ENCODE measurements at regions not wholly inside any gene's neighbourhood (a gene's known extent, or its start where the extent isn't known, plus 50 kb on each side); places are given as distances from the start of the nearest gene placed in this dataset.

DNA sequence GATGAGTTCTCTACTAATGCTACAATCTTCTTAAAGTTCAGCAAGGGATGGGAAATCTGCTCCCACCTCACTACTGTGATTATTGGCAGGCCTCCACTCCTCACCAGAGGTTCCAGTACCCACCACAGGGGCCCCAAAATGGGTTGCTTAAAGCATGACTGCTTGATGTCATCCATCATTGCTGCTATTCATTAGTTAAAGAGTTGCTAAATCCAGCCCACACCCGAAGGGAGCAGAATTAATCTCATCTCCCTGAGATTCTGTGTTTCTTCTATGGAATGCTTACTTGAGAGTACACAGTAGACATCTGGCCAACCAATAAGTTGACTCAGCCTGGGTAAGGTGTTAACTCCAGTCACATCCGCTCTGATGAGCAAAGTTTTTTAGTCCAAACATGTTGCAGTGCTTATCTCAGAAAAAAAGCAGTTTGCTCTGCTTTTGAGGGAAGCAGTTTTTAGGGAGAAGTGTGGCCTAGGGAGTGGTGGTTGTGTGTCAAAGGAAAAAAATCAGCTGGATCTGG lies 690.2 kb upstream of the POU3F3 start:
- no peak for DNase-seq (ENCODE audit: low spot score)

DNA sequence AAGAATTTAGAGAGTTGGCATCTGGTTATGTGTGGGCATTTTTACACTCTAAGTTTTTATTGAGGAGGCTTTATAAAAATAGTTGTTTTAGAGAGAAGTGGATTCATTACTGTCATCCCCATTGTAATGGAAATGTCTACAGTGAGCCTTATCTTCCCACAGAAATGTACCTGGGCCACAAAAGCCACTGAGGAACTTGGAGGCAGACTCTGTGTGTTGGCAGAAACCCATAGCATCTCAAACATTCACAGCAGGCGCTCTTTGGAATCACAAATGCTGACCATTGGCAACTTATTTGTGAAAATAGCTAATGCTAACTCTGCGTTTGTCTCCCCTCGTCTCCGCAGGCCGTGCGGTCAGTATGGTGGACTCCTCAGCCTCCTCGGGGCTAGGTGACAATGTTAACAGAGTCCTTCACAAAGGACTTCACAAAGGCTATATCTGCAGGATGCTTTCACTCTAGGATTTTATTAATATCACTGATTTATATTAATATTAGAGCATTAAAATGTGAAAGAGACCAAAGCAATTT lies 689.1 kb upstream of the POU3F3 start:
- no peak for DNase-seq (ENCODE audit: low spot score)

DNA sequence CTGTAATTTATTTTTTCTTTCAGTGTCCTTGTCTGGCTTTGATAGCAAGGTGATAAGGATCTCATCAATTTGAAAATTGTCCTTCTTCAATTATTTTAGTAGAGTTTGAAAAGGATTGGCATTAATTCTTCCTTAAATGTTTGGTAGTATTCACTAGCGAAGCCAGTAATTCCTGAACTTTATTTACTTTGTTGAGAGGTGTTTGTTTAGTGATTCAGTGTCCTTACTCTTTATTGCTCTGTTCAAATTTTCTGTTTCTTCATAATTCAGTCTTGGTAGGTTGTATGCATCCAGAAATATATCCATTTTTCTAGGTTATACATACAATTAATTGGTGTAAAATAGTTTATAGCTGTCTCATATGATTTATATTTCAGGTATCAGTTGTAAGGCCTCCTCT lies 676.7 kb upstream of the POU3F3 start:
- no peak for DNase-seq (ENCODE audit: low spot score)

DNA sequence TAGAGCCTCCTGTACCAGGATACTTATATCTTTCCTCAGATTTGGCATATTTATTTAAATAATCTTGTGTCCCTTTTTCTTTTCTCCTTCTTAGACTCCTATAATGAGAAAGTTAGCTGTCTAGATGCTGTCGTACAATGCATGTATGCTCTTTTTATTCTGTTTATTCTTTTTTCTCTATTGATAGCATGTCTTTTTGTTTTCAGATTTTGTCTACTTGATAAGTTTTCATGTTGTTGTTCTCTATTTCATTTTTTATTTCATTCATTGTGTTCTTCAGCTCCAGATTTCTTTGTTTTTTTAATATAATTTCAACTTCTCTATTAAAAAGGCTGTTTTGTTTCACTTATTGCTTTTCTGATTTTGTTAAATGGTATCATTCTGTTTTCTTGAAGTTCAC lies 674.3 kb upstream of the POU3F3 start:
- no peak for DNase-seq (ENCODE audit: low spot score)

DNA sequence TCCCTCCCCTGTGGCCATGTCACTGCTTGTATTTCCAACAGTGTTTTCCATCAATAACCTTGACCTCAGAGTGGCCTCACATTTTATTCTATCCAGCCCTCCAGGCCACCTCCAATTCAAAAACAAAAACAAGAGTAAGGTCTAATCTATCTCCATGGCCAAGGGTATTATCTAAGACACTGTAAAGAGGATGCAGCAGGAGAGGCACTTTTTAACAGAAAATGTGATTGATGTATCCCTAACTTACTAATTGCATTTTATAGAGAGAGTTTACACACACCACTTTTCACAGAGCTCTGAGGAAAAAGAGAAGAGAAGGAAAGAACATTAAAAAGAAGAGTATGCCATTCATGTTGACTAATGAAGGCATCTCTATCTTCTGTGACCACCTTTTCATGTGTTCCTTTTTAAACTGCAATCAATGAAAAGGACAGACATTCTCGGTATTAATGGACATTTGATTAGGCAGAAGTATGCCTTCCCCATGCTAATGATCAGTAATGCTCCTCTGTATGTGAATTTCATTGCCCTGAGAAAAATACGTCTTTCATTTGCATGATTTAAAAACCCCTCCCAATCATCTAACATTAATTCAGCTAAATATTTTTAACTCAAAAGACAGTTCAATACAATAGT lies 653.3 kb upstream of the POU3F3 start:
- no peak for DNase-seq (ENCODE audit: low spot score)

DNA sequence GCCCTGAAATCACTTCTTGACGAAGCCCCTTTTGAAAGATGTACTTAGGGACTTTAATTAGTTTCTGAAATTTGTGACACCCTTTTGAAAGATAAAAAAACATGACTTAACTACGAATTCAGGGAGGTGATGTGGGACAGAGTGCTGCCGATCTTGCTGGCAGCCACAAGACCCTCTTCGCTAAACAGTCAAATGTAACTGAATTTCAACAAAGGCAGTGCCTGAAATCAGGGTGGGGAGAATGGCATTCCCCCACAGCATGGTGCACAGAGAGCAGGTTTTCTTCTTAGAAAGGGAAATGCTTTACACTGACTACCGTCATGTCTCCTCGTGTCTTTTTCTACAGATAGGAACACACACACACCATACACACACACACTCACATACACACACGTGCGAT lies 640.2 kb upstream of the POU3F3 start:
- no peak for DNase-seq (ENCODE audit: low spot score)

DNA sequence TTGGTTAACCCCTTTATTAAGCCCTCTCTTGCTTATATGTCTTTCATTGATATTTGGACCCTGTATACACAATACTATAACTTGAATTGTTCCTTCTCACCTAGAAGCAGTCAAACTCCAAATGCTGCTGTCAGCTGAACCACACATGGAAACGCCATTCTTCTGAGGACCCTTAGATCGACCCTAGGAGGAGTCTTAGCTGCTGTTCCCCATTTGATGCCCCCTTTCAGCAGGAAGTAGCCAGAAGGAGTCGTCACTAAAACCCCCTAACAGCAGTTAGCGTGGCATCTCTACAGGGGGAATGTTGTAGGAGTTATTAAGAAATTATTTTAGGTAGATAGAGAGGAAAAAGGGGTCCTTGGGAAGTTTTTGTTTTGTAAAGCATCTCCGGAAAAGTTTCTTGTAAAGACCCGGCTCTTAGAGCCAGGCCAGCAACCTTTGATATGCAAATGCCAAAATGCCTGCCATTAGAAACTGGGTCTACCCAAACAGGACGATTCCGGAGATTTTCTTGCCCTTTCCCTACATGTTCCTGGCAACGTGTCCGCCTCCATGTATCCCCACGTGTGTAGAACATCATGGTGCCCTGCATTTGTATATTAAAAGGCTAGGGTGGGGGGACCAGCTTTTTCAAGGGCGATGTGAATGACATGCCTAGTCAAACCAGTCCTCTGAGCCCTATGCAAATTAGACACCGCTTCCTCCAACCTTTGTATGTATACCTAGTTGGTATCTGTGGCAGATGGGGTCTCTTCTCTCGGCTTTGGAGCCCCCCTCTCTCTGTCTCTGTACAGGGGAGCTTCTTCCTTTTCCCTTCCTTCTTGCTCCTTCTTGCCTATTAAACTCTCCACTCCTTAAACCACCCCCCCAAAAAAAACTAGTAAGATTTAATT lies 638.4 kb upstream of the POU3F3 start:
- no peak for DNase-seq (ENCODE audit: low spot score)

DNA sequence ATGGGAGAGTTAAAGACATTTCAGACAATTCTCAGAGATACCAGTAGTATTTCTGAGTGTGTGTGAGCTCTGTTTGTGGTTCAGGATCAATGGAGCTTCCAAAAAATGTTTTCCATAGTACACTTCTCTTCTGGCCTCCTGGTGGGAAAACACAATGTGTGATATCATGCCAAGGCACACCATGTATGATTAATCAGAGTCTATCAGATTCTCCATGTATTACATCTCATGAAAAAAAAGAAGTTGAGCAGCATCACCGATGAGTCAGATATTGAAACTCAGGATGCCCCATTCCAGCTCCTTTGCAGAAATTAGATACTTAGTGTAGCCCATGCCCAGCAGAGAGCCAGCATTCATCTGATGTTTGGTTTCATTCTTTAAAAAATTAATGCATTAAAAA lies 620.3 kb upstream of the POU3F3 start:
- DNase-seq (ENCODE audit: low spot score): no peak

DNA sequence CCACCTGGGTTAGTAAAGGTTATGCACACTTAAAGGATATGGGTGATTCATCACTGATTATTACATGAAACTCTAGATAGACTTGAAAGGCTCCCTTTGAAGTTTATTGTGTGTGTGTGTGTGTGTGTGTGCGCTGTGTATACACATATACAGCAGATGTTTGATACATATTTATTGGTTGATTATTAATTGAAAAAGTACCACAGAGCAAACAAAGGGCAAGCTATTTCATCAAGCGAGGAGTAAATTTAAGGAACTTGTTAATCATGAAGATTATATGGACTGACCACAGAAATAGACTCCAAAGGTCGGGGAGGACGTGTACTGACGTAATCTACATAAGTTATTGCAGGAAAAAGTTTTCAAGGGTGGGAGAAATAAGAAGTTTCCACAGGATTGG lies 617.4 kb upstream of the POU3F3 start:
- peak; percentile 2 for DNase-seq (ENCODE audit: low spot score)

DNA sequence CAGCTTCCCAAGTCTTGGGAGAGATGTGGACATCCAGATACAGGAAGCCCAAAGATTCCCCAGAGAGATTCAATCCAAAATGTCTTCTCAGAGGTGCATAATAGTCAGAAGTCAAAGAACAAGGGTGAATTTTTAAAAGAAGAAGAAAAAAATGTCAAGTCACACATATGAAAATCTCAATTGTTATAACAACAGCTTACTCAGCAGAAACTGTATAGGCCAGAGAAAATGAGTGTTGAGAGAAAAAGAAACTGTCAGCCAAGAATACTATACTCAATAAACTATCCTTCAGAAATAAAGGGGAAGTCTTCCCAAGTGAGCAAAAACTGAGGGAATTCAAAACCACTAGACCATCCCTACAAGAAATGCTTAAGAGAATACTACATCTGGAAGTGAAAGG lies 612.9 kb upstream of the POU3F3 start:
- DNase-seq (ENCODE audit: low spot score): no peak

DNA sequence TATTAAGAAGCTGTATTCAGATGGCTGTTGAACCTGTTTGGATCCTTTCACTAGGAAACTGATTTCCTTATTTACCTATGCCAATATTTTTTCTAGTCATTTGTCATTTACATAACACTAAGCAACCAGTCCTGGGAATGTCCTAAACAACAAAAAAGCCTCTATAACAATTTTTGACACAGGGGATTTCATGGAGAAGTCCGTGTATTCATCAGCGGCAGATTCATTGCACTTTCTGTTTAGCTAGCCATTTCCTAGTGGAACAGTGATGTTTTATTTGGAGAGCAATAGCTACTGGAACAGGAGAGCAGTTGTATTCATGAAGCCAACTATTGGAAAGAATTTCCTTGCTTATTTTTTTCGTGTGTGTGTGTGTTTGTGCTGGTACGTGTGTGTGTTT lies 604.3 kb upstream of the POU3F3 start:
- DNase-seq (ENCODE audit: low spot score): no peak

DNA sequence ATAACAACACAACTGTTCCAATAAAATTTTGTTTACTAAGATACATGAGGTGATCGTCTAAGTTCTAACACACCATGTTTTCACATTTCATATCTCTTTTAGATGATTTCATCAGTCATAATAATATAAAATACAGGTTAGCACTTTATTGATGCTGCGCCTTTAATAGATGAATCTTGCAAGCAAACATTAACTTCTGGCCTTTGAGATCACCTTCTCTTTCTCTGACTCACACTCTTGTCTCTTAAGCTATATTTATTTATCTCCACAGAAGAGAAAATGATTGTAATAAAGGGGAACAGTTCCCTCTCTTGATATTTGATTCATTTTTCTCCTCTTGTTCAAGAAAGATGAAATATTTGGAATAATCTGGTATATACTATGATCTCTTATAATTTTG lies 603.3 kb upstream of the POU3F3 start:
- DNase-seq (ENCODE audit: low spot score): no peak

DNA sequence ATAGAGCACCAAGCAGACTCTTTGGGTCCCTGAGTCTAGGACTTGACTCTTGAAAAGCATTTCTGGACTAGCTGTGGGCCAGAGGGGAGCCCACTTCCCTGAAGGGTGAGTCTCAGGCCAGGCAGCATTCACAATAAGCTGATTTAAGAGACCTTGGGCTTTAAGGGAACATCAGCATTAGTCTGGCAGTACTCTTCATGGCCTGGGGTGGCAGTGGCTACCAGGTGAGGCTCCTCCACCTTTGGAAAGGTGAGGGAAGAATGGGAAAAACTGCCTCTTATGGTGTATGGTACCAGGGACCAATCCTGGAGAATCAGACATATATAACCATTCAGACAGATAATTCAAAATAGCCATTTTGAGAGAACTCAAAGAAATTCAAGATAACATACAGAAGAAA lies 599.9 kb upstream of the POU3F3 start:
- no peak for DNase-seq (ENCODE audit: low spot score)

DNA sequence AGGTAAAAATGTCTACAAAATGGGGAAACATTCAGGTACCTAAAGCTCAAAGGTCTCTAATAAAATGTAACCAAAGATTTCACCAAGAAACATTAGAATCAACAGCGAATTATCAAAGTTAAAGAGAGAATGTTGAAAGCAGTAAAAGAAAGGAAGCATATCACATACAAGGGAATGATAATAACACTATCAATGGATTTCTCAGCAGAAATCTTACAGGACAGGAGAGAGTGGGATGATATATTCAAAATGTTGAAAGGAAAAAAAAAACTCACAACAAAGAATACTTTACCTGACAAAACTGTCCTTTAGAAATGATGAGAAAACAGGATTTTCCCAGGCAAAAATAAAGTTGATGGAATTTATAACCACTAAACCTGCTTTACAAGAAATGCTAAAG lies 591.2 kb upstream of the POU3F3 start:
- DNase-seq (ENCODE audit: low spot score): no peak

DNA sequence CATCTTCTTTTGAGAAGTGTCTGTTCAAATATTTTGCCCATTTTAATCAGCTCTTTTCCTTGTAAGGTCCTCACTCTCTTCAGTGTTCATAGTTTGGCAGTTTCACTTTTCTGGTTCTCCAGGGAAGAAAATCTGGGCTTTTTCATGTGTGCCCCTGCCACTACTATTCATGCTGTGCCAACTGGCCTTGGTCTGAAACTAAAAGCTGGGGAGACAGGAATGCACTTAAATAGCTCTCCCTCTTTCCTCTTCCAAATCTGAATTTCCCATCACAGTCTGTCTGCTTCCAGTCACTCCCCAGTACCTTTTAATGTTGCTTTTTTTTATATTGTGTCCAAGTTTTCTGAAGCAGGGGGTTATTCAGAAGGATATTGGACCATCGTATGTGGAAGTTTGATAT lies 574.3 kb upstream of the POU3F3 start:
- DNase-seq (ENCODE audit: low spot score): no peak

DNA sequence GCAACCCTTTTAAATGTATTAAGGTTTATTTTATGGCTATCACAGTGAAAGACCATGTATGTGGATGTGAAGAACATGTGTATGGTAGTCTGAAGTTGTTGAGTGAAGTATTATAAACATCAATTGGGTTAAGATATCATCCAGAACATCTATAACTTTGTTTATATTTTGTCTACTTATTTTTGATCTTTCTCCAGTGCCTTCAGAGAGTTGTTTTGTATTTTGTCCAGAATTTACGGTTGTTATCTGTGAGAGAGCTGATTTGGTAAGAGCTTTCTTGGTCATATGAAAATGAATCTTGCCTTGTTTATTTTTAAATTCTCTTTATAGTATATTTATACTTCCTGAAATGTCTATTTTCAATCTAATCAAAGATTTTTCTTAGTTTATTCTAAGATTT lies 573.7 kb upstream of the POU3F3 start:
- DNase-seq (ENCODE audit: low spot score): no peak

DNA sequence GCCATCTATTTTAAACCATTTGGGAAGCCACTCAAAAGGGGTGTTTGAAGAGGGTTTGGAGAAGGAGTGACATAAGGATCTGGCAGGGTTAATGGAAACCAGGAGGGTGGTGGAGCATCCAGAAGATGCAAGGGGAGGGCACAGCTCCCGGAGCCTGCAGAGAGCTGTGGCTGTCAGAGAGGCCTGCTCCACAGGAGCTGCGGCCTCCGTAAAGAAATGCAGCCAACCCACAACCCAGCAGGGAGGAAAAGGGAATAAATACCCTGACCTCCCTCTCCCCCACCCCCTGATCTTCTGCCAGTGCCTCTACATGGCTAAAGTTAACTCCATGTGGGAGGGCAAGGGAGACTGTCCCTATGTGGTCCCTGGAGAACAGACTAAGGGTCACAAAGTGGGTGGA lies 567.1 kb upstream of the POU3F3 start:
- DNase-seq (ENCODE audit: low spot score): no peak

DNA sequence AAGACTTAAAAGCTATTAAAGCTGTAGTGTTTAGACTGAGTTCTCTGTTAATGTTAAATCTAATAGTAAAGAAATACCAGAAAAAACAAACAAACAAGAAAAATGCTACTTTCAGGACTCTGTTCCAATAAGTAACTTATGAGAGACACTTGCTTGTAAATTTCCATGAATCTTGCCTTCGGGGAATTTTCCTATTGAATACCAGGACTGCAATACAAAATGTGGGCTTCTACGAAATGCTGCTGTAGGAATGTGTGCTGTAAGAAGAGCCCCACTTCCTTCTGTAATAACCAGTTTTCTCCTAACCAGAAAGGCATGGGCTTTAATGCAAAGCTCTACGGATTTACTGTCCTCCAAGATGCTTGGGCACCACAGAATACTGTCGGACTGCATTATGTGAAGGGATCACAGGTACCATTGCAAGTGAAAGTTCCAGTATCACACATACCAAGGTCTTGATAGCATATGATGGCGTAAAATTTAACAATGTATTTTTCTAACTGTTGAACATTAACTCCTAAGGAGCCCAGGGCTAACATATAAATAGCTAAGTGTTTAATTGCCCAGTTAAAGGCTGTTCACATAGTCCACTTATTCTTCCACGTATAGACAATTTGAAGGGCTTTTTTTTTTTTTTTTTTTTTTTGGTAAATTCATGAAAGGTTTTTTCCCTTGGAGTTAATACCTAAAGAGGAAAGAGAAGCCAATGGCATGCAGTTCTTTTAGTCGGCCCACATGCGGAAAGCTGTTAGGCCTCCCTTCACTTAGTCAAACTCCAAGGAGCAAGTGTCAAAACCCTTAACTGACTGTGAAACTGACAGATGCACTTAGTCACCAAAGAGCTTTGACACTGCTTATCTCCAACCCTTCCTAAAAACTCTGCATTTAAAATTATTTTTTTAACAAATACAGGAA lies 564.0 kb upstream of the POU3F3 start:
- DNase-seq (ENCODE audit: low spot score): no peak

DNA sequence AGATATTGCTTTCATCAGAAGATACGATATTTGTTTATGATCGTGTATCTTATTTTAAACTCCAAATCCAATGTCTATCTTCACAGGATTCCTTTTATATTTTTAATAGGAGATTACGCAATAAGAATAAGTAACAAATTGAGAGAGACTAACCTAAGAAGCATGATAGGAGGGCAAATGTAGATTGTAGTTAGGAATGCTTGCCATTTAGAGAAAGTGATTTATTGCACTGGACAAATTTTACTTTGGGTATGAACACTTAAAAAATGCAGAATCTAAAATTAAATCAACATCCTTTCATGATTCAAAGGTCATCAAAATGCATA lies 563.4 kb upstream of the POU3F3 start:
- no peak for DNase-seq (ENCODE audit: low spot score)

DNA sequence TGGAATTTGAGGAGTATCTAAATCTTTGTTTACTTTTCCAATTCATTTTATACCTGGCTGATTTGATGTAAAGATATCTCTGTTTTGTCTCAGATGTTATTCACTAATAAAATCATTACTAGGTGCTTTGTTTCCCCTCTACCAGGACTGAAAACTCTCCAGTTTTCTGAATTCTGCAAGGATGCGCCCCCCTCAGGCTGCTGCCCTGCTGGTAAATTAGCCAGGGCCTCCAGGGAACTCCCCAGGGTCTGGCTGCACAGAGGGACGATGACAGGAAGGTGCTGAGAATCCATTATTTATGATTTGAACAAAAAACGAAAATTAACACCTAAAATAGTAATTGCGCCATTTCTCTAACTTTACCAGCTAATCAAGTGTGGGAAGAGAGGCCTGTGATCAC lies 541.2 kb upstream of the POU3F3 start:
- DNase-seq (ENCODE audit: low spot score): no peak

DNA sequence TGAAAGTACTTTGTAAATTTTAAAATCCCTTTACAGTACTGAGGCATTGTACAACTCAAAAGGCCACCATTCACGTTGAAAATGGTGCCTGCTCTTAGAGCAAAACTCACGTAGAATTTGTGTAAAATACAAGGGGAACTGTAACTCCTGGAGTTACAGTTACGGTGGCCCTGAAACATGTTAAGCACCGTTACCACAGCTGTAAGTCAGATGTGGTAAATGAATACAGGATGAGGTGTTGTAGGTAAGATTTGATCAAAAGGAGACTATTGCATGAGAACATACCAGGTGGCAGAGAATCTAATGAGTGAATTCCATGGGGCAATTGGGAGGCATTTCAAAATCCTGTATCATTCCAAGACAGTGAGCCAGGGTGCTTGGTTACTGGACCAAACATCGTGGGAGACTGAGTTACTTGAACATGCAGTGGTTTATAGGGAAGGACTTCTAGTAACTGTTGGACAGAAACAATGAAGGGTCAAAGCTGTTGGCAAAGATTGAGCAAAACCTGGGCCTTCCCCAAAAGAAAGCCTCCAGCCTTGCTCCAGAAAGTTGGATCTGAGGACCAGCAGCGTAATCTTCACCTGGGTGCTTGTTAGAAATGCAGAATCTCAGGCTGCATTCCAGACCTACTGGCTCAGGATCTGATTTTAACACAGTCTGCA lies 535.8 kb upstream of the POU3F3 start:
- DNase-seq (ENCODE audit: low spot score): no peak
